GM11168 (cell line): ENCODE measurements at regions not wholly inside any gene's neighbourhood (a gene's known extent, or its start where the extent isn't known, plus 50 kb on each side); places are given as distances from the start of the nearest gene placed in this dataset.

ENCODE experiments used
- in situ Hi-C: fragments of 300-500 bp; cut with MboI; formaldehyde crosslinking; loops from one replicate; pipeline ENCODE4 v1.12.0; 2022; ENCODE audit warnings: low sequenced_read_pairs; ENCODE audit not compliant: unreplicated experiment

- in situ Hi-C loops, result no loop called here
Measured at GRCh38 chr5:35482167-35482755, 135.4 kb upstream of the SPEF2 start.

GRCh38 chr5:35478856-35479682, 138.6 kb upstream of the SPEF2 start:
- in situ Hi-C loops, result no loop called here

DNA sequence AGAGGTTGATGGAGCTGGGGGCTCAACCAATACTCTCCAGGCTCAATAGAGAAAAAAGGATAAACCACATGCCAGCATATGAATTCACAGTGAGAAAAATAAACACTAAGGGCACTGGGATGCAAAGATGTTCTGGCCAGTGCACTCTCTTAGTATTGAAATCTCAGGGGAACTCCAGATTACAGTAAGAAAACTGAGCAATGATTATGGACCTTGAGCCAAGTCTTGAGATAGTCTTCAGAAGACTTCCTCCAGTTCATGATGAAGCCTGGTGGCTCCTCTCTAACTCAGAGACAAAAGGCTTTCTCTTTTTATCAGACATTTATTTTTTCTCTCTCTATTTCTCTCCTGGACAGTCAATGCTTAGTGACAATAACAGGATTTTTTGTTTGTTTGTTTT, 139.8 kb upstream of the SPEF2 start:
- in situ Hi-C loops, result no loop called here

- in situ Hi-C loops, result no loop called here
Measured at GRCh38 chr5:35477321-35477720, 140.3 kb upstream of the SPEF2 start.

- in situ Hi-C loops, result no loop called here
Measured at GRCh38 chr5:35476797-35477196, 140.9 kb upstream of the SPEF2 start.

GRCh38 chr5:35476036-35476435, 141.6 kb upstream of the SPEF2 start:
- in situ Hi-C loops, result no loop called here

- in situ Hi-C loops, result no loop called here
Measured at GRCh38 chr5:35473589-35473988, 144.1 kb upstream of the SPEF2 start.

DNA sequence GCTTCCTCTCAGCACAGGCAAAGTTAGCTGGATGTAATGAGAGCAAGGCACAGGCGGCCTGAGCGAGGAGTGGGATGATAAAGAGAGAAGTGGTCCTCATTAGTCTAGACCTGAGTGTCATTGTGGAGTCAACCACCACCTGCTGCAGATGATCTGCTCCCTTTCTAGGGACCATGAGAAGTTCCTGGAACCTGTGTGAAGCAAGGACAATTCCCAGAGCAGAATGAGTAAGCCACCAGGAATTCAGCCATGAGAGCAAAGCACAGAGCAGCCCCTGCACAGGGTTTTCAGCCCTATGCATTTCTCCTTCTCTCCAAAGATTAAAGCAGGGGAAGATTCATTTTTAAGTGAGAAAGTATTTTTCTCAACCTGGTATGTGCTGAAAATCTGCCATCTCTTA, 146.8 kb upstream of the SPEF2 start:
- in situ Hi-C loops, result no loop called here

- in situ Hi-C loops, result no loop called here
Measured at GRCh38 chr5:35468811-35469210, 148.9 kb upstream of the SPEF2 start.

DNA sequence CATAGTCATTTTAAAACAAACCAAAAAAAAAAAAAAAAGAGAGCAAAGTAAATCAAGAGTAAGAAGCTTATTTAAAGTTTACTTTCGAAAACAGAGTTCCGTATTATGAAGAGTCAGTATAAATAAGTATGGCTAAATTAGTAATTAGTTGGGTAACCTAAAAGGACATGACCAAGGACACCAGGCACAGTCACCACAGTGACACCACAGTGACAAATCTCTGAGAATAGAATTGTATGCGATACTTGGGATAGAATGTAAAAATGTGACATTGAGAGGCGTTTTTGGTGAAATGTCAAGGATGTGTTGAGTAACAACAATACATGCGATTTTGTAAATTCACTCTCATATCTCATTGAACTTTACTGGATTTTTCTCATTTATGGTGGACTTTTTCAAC, 150.9 kb upstream of the SPEF2 start:
- in situ Hi-C loops, result no loop called here

GRCh38 chr5:35464757-35465156, 152.9 kb upstream of the SPEF2 start:
- in situ Hi-C loops, result no loop called here

GRCh38 chr5:35461530-35461929, 156.1 kb upstream of the SPEF2 start:
- in situ Hi-C loops, result no loop called here

GRCh38 chr5:35458824-35459207, 158.8 kb upstream of the SPEF2 start:
- in situ Hi-C loops, result no loop called here

DNA sequence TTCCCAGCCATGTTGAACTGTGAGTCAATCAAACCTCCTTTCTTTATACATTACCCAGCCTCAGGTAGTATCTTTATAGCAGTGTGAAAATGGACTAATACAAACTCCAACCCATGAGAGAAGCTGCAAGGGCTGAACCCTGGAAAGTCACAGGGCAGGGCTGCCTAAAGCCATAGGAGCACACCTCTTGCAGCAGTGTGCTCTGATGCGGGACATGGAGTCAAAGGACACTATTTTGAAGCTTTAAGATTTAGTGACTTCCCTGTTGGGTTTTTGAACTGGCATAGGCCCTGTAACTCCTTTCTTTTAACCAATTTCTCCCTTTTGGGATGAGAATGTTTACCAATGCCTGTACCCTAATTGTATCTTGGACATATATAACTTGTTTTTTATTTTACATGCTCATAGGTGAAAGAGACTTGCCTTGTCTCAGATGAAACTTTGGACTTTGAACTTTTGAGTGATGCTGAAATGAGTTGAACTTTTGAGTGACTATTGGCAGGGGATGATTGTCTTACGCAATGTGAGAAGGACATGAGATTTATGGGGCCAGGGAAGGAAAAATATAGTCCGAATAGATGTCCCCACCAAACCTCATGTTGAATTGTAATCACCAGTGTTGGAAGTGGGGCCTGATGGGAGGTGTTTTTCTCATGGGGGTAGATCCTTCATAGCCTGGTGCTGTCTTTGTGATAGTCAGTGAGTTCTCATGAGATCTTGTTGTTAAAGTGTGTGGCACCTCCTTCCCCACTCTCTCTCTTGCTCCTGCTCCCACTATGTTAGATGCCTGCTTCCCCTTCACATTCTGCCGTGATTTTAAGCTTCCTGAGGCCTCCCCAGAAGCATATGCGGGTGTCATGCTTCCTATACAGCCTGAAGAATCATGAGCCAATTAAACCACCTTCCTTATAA, 159.5 kb upstream of the SPEF2 start:
- in situ Hi-C loops, result no loop called here

DNA sequence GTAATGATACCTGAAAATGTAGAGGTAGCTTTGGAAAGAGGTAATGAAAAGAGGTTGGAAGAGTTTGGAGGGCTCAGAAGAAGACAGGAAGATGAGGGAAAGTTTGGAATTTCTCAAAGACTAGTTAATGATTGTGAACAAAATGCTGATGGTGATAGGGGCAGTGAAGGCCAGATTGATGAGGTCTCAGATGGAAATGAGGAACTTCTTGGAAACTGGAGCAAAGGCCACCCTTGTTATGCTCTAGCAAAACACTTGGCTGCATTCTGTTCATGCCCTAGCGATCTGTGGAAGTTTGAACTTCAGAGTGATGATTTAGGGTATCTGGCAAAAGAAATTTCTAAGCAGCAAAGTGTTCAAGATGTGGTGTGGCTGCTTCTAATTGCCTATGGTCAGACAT, 161.2 kb upstream of the SPEF2 start:
- in situ Hi-C loops, result no loop called here

- in situ Hi-C loops, result no loop called here
Measured at GRCh38 chr5:35454011-35454525, 163.6 kb upstream of the SPEF2 start.

DNA sequence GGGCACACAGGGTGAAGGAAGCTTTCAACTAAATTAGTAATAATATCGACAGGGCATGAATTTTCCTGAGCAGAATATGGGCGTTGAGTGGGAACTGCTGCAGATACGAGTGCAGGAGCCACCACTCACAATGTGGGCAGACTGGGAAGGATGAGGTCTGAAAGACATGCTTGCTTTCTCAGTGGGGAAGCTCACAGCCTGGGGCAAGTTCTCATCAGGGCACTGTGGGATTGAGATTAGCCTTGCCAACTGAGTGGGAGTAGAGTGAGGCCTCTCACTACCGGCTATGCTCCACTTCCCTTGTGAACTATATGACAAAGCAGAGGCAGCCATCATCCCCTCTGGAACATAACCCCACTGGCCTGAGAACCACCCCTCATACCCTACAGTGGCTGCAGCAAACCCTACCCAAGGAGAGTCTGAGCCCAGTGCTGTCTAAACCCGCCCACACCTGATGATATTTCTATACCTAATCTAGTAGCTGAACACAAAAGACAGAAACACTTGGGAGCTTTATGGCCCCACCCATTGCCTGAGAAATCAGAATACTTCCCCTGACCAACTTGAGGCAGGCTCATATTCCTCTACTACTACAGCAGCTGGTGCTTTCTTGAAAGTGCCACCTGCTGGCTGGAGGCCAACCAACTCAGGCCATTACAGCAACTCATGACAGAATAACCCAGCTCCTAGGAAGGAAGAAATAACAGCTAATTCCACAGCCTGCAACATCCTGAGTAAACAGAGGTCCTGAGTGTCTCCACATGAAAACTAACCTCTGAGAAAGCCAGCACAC, 173.7 kb upstream of the SPEF2 start:
- in situ Hi-C loops, result loop anchor here (25.0 kb wide), 2 partner anchors 207 to 357 kb away; partner anchors contain the start of gene PRLR

DNA sequence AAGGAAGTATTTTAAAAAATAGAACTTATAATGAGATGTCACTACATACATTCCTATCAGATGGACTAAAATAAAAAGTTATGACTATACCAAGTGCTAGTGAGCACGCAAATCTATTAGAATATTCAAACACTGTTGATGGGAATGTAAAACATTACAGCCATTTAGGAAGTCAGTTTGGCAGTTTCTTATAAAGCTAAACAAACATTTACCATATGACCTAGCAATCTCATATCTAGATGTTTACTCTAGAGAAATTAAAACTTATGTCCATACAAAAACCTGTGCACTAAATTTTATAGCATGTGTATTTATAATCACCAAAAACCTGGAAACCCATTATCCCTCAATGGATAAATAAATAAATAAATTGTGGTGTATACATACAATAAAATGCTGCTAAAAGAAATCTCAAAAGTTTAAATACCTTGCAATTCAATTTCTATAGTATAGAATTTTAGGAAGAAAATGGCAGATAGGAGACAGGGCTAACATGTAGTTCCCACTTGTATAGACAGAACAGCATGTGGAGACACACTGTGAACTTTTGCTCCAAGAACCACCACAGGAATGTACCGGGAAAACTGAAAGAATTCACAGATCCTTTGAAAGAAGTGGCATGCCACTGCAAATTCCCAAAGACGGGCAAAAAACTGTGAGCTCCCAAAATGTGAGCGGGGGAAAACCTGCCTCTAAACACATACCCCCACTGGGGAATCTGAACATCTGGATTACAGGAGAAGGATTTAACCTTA, 174.6 kb upstream of the SPEF2 start:
- in situ Hi-C loops, result loop anchor here (25.0 kb wide), 2 partner anchors 206 to 356 kb away; partner anchors contain the start of gene PRLR

GRCh38 chr5:35440409-35440808, 177.3 kb upstream of the SPEF2 start:
- in situ Hi-C loops, result loop anchor here (25.0 kb wide), 2 partner anchors 203 to 353 kb away; partner anchors contain the start of gene PRLR
